DMS79 treated with DMSO at 0.1 percent for 48 hours (cell line): ENCODE measurements at regions not wholly inside any gene's neighbourhood (a gene's known extent, or its start where the extent isn't known, plus 50 kb on each side); places are given as distances from the start of the nearest gene placed in this dataset.
"Not testable (repeated sequence)": the region's sequence is repeated elsewhere in the genome, so short reads cannot be mapped to it uniquely, and the experiment has no call there.

Source experiments
- DNase-seq: peaks from one replicate; lab custom pipeline; 2025; lab: John Stamatoyannopoulos, UW

GRCh38 chr4:126344472-126344871 is 1029.7 kb downstream of the FAT4 start:
- DNase-seq, result no peak

GRCh38 chr4:126346654-126347053 is 1031.9 kb downstream of the FAT4 start:
- DNase-seq, result no peak

DNA sequence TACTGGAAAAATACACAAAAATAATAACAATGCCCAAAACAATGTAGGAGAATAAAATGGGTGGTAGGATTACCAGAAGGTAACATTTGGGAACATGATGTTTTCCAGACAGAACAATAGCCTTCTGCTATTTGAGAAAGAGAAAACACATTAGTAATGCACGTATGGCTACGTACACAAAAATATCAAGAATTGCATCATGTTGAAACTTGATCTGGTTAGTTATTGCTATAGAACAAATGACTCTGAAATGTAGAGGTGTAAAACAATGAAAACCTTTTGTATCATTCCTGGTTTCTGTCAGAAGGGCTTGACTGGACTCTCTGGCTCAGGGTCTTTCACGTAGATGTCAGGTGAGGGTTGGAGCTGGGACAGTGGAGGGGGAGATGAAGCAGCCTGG is 1040.0 kb downstream of the FAT4 start:
- DNase-seq, result no peak

DNA sequence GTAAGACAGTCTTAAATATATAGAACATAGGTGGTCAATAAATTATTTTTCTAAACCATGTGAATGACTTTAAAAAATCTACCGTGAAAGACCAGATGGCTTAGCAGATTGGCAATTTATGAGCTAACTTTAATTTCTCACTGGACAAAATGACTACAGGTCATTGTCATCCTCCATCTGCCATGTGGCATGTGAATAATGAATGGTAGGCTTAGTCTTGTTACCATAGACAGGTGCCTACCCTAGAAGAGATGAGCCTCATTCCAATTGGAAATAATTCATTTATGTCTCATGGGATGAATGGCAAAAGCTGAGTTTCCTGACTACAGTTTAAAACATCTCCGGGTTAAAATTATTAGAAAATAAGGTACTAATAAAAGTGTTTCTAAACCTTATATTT is 1043.3 kb downstream of the FAT4 start:
- no peak for DNase-seq

GRCh38 chr4:126361287-126361686 is 1046.5 kb downstream of the FAT4 start:
- DNase-seq, result no peak

GRCh38 chr4:126364311-126364911 is 1049.7 kb downstream of the FAT4 start:
- DNase-seq, result no peak

- DNase-seq, result no peak
Measured at GRCh38 chr4:126369076-126369475, 1054.3 kb downstream of the FAT4 start.

DNA sequence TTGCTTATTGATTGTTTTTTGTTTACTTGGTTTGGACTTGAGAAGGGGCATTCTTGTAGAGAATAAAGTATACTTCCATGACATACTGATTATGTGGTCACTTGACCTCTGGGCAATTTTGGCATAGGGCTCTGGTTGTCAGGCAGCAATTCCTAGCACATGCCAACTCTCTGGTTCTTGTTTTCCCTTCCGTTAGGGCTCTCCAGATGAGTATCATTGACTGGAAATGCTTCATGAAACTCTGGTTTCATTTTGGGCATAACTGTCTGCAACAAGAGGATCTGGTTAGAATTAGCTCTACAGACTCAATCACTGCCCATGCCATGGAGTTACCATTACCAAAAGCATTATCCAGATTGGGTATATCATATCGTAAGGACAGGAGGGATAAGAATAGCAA is 1057.9 kb downstream of the FAT4 start:
- no peak for DNase-seq

DNA sequence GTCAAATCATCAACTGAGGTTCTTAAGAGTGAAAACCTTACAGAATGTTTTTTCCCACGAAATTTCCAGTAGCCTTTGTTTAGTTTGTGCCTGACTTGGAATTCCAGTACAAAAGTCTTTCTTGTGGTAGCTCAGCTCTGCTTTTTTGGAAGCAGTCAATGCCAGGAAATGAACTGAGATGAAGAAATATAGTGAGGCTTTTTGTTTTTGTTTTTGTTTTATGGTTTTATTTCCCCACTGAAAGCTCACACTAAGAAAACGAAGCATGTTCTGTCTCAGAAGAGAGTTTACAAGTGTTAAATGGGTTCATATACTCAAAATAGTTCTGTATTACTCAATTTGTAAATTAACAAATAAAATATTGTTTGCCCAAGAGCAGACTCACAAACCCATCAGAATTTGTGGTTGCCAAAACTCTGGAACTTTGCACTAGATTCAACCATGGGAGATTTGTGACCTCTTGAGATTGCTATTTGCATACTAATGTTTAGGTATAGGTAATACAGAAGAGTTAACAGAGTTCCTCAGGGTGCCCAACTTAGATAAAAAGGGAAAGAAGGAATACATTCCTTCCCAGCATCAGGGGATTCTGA is 1060.8 kb downstream of the FAT4 start:
- DNase-seq, result no peak

DNA sequence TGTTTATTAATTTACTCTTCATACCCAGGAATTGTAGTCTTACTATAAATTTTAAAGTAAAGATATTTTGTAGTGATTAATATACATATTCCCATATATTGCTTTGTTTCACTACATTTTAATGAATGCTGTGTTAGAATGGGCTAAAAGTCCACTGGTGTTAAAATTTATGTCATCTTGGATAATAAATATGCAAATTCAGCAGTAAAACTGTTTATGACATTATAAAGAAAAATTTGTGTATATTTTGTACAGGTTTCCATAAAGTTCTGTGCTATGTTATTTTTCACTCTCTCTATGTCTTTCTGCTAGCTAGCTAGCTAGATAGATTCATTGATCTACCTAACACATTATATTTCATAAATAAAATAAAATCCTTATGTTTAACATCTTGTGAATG is 1071.2 kb downstream of the FAT4 start:
- no peak for DNase-seq

- no peak for DNase-seq
Measured at GRCh38 chr4:126386512-126386911, 1071.8 kb downstream of the FAT4 start.

GRCh38 chr4:126395664-126396063 is 1080.9 kb downstream of the FAT4 start:
- DNase-seq, result no peak

DNA sequence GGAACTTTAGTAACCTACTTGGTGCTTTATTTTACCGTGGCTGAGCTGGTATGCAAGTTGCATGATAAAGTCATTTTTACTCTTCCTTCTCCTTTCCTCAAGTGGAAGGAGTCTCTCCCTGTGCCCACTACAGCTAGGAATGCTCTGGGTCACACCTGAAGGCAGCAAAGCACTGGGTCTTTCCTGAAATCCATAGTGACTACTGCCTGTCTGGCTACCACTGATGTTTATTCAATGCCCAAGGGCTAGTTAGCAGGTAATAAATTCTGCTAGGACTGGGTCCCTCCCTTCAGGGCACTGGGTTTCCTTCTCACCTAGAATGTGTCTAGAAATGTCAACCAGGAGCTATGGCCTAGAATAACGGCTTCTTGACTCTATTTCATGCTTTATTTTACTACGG is 1081.4 kb downstream of the FAT4 start:
- no peak for DNase-seq

GRCh38 chr4:126396703-126397102 is 1081.9 kb downstream of the FAT4 start:
- DNase-seq, result no peak

DNA sequence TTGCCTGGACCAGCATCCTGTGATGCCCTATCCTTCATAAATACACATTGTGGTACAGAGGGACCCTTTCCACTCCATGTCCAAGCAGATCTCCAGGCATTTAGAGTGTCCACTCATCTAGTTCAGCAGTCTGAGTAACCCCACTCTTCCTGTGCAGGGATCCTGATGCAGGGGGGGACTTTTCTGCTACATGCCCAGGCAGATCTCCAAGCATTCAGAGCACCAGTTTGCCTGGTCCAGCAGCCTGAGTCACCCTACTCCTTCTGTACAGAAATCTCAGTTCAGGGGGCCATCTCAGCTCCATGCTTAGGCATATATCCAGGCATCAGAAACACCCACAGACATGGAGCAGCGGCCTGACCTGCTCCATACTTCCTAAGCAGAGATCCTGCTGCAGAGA is 1089.8 kb downstream of the FAT4 start:
- no peak for DNase-seq

GRCh38 chr4:126405369-126405982 is 1090.7 kb downstream of the FAT4 start:
- DNase-seq, result no peak

DNA sequence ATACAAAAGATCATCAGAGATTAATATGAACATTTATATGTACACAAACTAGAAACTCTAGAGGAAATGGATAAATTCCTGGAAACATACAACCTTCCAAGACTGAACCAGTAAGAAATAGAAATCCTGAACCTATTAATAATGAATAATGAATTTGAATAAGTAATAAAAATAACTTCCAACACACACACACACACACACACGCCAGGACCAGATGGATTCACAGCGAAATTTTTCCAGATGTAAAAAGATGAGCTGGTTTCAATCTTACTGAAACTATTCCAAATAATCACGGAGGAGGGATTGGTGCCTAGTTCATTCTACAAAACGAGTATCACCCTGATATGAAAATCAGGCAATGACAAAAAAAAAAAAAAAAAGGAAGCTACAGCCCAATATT is 1095.0 kb downstream of the FAT4 start:
- DNase-seq, result no peak

DNA sequence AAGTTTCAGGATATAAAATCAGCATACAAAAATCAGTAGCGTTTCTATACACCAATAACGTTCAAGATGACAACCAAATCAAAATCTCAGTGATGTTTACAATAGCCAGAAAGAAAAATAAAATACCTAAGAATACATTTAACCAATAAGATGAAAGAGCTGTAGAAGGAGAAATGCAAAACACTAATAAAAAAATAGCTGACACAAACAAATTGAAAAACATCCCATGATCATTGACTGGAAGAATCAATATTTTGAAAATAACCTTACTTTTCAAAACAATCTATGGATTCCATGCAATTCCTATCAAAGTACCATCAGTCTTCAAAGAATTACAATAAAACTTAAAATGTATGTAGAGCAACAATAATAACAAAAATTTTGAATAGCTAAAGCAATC is 1096.3 kb downstream of the FAT4 start:
- DNase-seq, result no peak

DNA sequence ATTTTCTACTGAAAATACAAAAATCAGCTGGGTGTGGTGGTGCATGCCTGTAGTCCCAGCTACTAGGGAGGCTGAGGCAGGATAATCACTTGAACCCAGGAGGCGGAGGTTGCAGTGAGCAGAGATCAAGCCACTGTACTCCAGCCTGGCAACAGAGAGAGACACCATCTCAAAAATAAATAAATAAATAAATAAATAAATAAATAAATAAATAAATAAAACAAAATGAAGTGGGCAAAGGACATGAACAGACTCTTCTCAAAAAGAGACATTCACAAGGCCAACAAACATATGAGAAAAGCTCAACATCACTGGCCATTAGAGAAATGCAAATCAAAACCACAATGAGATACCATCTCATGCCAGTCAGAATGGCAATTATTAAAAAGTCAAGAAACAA is 1097.6 kb downstream of the FAT4 start:
- DNase-seq, result not testable (repeated sequence)

DNA sequence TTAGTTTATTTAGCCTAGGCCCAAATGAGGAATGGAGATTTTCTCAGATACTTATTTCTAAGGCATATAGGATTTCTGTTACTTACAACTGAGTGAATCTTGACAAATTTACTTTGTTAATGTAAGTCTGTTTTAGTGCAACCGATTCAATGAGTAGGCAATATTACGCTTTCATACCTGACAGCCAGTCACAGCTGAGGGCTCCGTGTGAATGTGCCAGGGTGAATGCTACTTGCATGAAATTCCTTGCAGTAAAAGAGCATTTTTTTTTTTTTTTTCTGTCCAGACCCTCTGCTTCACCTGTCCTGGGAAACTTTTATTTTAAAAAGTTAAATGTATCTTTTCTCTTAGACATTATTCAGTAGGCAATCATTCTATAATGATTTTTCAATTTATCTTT is 1100.0 kb downstream of the FAT4 start:
- DNase-seq, result no peak

GRCh38 chr4:126419266-126419665 is 1104.5 kb downstream of the FAT4 start:
- DNase-seq, result no peak

- DNase-seq, result no peak
Measured at GRCh38 chr4:126427853-126428252, 1113.1 kb downstream of the FAT4 start.

- no peak for DNase-seq
Measured at GRCh38 chr4:126431049-126431448, 1116.3 kb downstream of the FAT4 start.

- no peak for DNase-seq
Measured at GRCh38 chr4:126435491-126435890, 1120.7 kb downstream of the FAT4 start.
